ENCODE measurements at regions not wholly inside any gene's neighbourhood (a gene's known extent, or its start where the extent isn't known, plus 50 kb on each side); places are given as distances from the start of the nearest gene placed in this dataset.

DNA sequence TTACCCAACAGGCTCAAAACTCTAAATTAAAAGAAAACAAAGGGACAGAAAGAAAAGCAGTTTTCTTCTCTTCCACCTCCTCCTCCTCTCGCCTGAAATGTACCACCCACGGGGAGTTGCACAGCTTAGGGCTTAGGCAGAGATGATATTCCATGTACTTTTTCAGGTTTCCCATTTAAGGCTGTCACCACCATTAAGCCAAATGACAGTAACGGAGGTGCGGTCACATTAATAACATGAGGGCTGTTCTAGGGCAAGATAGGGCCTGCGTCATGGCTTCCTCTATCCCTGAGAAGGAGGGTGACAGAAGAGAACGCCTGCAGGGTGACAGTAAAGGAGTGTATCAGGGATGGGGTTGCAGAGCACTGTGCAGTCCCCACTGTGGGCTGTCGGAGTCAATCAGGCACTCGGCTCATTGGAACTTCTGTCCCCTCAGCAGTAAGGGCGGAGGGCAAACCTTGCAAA, 51.7 kb upstream of the TJP1 start:
- DNase-seq (ENCODE audit: low spot score): no peak

DNA sequence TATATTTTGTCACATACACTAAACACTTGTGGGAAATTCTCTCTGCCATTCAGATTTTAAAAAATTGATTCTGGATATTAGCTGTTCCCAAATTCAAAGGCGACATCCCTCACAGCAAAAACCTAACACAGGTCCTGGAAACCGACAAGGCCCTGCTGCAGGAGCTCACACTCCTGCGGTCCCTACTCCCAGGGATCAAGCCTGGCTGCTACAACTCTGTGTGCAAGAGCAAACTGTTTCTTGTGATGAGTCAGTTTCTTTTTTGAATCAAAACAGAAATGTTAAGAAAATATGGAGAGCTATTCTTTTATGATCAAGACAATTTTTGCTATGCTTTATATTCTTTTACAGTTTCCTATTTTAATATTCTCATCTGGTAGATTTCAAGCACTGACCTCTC, 51.0 kb upstream of the TJP1 start:
- no peak for DNase-seq (ENCODE audit: low spot score)

DNA sequence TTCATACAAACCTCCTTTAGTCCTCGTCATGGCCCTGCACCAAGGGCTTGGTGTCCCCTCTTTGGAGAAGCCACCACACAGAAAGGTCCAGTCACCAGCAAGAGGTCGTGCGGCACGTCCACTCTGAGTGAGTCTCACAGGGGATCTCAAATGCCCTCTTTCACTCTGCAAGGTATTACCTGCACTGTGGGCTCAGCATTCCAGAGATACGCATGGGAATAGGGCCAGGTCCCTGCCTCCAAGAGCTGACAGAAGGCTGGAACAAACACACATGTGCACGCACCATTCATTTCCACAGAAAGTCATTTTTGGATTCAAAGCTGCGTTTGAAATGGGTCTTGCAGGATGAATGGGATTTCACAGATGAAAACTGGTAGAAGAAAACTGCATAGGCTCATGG, 50.4 kb upstream of the TJP1 start:
- no peak for DNase-seq (ENCODE audit: low spot score)

Measured in iPS-NIHi11 (cell line).